ENCODE measurements at regions not wholly inside any gene's neighbourhood (a gene's known extent, or its start where the extent isn't known, plus 50 kb on each side); places are given as distances from the start of the nearest gene placed in this dataset.

- intact Hi-C loops (cut with DNase I; ENCODE audit: low total_unique reads) = no loop called here
- H3K27me3 ChIP-seq = peaks cover 0 to 16% of the 10 kb centered on the region in 2 donors
- DNase-seq = no peak
- H3K9me3 ChIP-seq = no peaks in the 10 kb centered on the region
- H3K4me1 ChIP-seq = no peaks in the 10 kb centered on the region
- no peak for TF ChIP-seq CTCF (IDR thresholded peaks at IDR 0.05)
- H3K4me3 ChIP-seq = no peak overlapping the region
- no peak overlapping the region for H3K27ac ChIP-seq
- no peaks in the 10 kb centered on the region for H3K36me3 ChIP-seq
Measured at GRCh38 chr11:115722711-115723110, 218.5 kb upstream of the CADM1 start.

- no peaks in the 10 kb centered on the region for H3K9me3 ChIP-seq
- H3K4me1 ChIP-seq = no peaks in the 10 kb centered on the region
- intact Hi-C loops (cut with DNase I; ENCODE audit: low total_unique reads) = no loop called here
Measured at GRCh38 chr11:115721296-115721995, 217.2 kb upstream of the CADM1 start.

GRCh38 chr11:115720602-115721245 lies 216.5 kb upstream of the CADM1 start:
- no peaks in the 10 kb centered on the region for H3K36me3 ChIP-seq
- H3K4me3 ChIP-seq = no peak overlapping the region
- DNase-seq = no peak
- H3K4me1 ChIP-seq = peaks cover 0 to 3% (median 0%) of the 10 kb centered on the region in 4 donors
- no peak for TF ChIP-seq CTCF (IDR thresholded peaks at IDR 0.05)
- H3K9me3 ChIP-seq = no peaks in the 10 kb centered on the region
- H3K27me3 ChIP-seq = peaks cover 0 to 21% of the 10 kb centered on the region in 2 donors
- intact Hi-C loops (cut with DNase I; ENCODE audit: low total_unique reads) = no loop called here
- no peak overlapping the region for H3K27ac ChIP-seq

More at GRCh38 chr11:115721296-115721995, 217.2 kb upstream of the CADM1 start:
- no peaks in the 10 kb centered on the region for H3K36me3 ChIP-seq
- DNase-seq = no peak
- H3K4me3 ChIP-seq = no peak overlapping the region
- TF ChIP-seq CTCF (IDR thresholded peaks at IDR 0.05) = no peak
- no peak overlapping the region for H3K27ac ChIP-seq
- H3K27me3 ChIP-seq = peaks cover 0 to 17% of the 10 kb centered on the region in 2 donors

GRCh38 chr11:115718945-115719344 lies 214.7 kb upstream of the CADM1 start:
- intact Hi-C loops (cut with DNase I; ENCODE audit: low total_unique reads) = no loop called here
- no peaks in the 10 kb centered on the region for H3K9me3 ChIP-seq
- no peak overlapping the region for H3K4me3 ChIP-seq
- no peak for TF ChIP-seq CTCF (IDR thresholded peaks at IDR 0.05)
- no peak for DNase-seq
- peaks cover 0 to 6% (median 0%) of the 10 kb centered on the region in 4 donors for H3K4me1 ChIP-seq
- peaks cover 0 to 22% of the 10 kb centered on the region in 2 donors for H3K27me3 ChIP-seq
- H3K36me3 ChIP-seq = no peaks in the 10 kb centered on the region
- H3K27ac ChIP-seq = no peak overlapping the region

- Histone ChIP-seq H3K4me3 (no peak overlapping the region), H3K9me3 (no peaks in the 10 kb centered on the region), H3K4me1 (peaks cover 0 to 6% (median 0%) of the 10 kb centered on the region in 4 donors), H3K27ac (no peak overlapping the region), H3K36me3 (no peaks in the 10 kb centered on the region), H3K27me3 (peaks cover 0 to 22% of the 10 kb centered on the region in 2 donors)
- DNase-seq = no peak
- intact Hi-C loops (cut with DNase I; ENCODE audit: low total_unique reads) = no loop called here
- no peak for TF ChIP-seq CTCF (IDR thresholded peaks at IDR 0.05)
Measured at GRCh38 chr11:115718106-115718505, 213.9 kb upstream of the CADM1 start.
